ENCODE measurements at regions not wholly inside any gene's neighbourhood (a gene's known extent, or its start where the extent isn't known, plus 50 kb on each side); places are given as distances from the start of the nearest gene placed in this dataset.

DNA sequence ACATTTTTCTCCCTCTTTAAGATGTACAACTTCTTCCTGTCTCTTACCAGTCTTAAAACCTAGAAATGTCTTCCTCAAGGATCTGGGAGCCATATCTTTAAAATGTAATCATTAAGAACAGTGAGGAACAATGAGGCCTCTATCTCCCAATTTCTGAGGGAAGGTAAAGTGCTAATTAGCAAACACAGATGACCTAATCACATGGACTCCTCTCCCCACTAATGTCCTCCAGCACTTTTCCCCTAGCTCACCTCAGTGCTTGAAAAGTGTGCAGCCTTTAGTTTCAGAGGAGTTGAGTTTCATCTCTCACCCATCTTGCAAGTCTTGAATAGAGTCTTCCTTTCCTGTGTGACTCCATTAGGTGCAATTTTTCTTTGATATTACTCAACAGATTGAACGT lies 771.0 kb downstream of the PDCD6IP start:
- TF ChIP-seq, protein P1, sequence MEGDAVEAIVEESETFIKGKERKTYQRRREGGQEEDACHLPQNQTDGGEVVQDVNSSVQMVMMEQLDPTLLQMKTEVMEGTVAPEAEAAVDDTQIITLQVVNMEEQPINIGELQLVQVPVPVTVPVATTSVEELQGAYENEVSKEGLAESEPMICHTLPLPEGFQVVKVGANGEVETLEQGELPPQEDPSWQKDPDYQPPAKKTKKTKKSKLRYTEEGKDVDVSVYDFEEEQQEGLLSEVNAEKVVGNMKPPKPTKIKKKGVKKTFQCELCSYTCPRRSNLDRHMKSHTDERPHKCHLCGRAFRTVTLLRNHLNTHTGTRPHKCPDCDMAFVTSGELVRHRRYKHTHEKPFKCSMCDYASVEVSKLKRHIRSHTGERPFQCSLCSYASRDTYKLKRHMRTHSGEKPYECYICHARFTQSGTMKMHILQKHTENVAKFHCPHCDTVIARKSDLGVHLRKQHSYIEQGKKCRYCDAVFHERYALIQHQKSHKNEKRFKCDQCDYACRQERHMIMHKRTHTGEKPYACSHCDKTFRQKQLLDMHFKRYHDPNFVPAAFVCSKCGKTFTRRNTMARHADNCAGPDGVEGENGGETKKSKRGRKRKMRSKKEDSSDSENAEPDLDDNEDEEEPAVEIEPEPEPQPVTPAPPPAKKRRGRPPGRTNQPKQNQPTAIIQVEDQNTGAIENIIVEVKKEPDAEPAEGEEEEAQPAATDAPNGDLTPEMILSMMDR (IDR thresholded peaks at IDR 0.05; ENCODE audit: insufficient read depth, low read depth, low read length, missing control alignments), result no peak
- no peak for DNase-seq (ENCODE audit: low read depth)
- H3K4me3 ChIP-seq (ENCODE audit: low read length), result no peak overlapping the region

DNA sequence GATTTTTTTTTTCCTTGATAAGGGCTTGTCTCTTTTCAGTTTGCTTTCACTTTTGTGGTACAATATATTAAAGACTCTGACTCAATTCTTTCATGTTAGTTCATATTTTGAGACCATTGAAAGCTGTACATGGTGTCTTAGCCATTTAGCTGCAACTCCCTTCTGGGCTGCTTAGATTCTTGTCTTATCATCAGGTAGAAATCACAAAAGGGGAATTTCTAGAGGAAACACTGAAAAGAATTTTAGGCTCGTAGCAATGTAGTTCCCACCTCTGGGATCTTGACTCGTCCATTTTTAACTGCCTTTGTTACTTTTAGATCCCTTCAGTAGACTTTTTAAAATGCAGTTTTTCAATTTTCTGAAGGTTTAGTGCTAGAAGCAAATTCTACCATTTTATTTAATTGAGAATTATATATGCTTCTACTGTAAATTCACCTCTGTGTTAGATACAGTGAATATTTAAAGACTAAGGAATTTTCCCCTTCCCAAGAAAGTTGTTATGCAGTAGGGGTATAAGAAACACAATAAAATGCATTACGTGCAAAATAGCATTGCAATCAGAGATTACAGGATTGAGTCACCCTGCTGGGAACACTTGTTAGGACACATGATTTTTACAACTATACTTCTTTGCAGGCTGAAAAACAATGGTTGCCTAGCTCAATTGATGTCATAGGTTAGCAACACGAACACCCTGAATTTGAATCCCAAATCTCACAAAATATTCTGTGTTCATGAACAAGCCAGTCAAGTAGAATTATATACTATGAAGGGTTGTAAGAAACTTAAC lies 772.7 kb downstream of the PDCD6IP start:
- peak; percentile 3 for DNase-seq (ENCODE audit: low read depth)
- H3K4me3 ChIP-seq (ENCODE audit: low read length), result no peak overlapping the region
- TF ChIP-seq, protein P1 (IDR thresholded peaks at IDR 0.05; ENCODE audit: insufficient read depth, low read depth, low read length, missing control alignments), result no peak

DNA sequence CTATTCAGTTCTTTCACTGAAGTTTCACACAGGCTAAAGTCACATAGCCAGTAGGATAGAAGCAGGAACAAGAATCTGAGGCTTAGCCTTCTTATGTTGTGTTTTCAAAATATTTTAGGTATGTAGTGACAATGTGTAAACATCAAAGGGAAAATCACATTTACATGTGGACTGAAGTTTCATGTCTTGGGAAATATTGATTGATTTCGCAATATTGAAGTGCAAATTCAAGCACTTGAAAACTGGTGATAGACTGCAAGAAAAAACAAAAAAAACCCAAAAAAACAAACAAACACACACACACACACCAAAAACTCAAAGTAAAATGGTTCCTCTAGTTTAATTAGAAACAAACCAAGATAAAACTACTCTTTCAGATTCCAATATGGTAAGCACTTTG lies 773.3 kb downstream of the PDCD6IP start:
- H3K4me3 ChIP-seq (ENCODE audit: low read length), result no peak overlapping the region
- TF ChIP-seq, protein P1 (IDR thresholded peaks at IDR 0.05; ENCODE audit: insufficient read depth, low read depth, low read length, missing control alignments), result no peak
- no peak for DNase-seq (ENCODE audit: low read depth)

DNA sequence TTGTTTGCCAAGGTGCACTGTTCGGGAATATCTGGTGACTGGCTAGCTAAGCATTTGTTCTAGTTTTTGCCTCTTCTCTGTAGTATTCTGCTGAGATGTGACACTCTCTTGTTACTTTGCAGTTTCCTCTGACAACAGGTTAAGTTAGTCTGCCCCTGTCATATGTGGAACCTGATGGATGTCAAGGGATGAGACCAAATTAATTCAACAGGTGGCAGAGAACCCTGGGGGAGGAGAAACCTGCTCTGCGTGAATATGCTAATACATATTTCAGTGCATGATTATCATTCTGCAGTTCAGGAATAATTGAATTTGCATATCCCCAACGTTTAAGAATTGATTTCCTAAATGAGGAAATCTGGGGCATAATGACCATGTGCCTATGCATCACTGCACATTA lies 777.3 kb downstream of the PDCD6IP start:
- no peak for DNase-seq (ENCODE audit: low read depth)
- TF ChIP-seq, protein P1 (IDR thresholded peaks at IDR 0.05; ENCODE audit: insufficient read depth, low read depth, low read length, missing control alignments), result no peak
- H3K4me3 ChIP-seq (ENCODE audit: low read length), result no peak overlapping the region

DNA sequence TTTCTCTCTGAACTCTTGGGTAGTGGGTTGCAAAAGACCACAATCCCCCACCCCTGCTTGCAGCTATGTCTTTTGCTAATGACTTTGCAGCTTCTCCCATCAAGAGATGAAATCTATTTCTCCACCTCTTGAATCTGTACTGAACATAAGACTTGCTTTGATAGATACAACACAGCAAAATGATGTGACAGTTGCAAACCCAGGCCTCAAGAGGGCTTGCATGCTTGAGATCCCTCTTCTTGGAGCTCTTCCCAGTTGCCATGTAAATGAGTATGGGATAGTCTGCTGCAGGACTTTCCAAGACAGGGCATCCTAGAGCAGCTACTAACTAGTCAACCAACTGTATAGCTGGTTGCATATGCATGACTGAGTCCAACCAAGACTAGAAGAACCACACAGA lies 783.6 kb downstream of the PDCD6IP start:
- no peak for DNase-seq (ENCODE audit: low read depth)
- H3K4me3 ChIP-seq (ENCODE audit: low read length), result no peak overlapping the region
- TF ChIP-seq, protein P1 (IDR thresholded peaks at IDR 0.05; ENCODE audit: insufficient read depth, low read depth, low read length, missing control alignments), result no peak

DNA sequence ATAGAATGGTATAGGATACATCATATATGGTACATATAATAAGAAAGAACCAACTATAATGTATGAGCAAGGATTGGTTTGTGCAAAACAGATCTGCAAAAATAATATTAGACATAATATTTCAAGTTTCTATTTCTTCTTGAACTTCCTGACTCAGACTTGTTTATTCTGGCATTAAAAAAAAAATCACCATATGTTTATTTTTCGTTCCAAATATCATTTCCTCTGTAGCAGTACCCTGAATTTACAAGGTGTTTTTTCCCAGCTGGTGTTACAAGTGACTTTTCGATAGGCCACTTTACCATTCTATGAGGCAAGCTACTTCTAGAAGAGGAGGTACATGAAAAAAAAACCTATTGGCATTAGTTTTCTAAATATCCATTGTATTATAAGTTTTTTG lies 785.0 kb downstream of the PDCD6IP start:
- TF ChIP-seq, protein P1 (IDR thresholded peaks at IDR 0.05; ENCODE audit: insufficient read depth, low read depth, low read length, missing control alignments), result no peak
- no peak for DNase-seq (ENCODE audit: low read depth)
- no peak overlapping the region for H3K4me3 ChIP-seq (ENCODE audit: low read length)

DNA sequence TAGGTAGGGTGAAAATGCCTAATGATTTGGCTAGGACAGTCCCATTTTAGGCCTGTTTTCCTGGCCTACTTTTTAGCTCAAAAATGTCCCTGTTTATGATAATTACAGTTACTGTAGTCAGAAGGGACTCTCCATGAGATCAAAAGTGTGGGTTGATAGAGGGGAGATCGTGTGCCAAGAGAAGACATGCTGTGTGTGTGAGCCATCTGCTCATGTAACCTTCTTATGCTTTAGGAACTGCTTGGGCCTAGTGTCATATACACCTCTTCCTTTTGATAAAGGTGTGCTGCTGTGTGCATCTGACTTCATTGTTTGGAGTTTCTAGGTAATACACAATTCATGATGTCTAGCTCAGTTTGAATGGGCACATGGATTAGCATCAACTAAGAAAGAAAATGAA lies 786.5 kb downstream of the PDCD6IP start:
- TF ChIP-seq, protein P1 (IDR thresholded peaks at IDR 0.05; ENCODE audit: insufficient read depth, low read depth, low read length, missing control alignments), result no peak
- DNase-seq (ENCODE audit: low read depth), result no peak
- no peak overlapping the region for H3K4me3 ChIP-seq (ENCODE audit: low read length)
